Activated B cell treated with CpG ODN at 0.5 μM for 24 hours (primary cell): ENCODE measurements at regions not wholly inside any gene's neighbourhood (a gene's known extent, or its start where the extent isn't known, plus 50 kb on each side); places are given as distances from the start of the nearest gene placed in this dataset.

ENCODE experiments used
- ATAC-seq: fragments of 200-7000 bp; cut with Tn5 transposase; one replicate; pipeline ENCODE4 v1.10.0; 2021; ENCODE audit warnings: low read depth, mild to moderate bottlenecking, moderate library complexity
- CTCF ChIA-PET: fragments of 350-600 bp; sonication (Branson Sonifier 250); formaldehyde crosslinking; loops from one replicate; lab custom pipeline; 2021; ENCODE audit warnings: antibody characterized with exemption; lab: Charles Lee
- POLR2A ChIA-PET: fragments of 350-600 bp; sonication (Branson Sonifier 250); formaldehyde crosslinking; loops from one replicate; lab custom pipeline; 2021; ENCODE audit warnings: antibody characterized with exemption; lab: Charles Lee
- DNase-seq: peaks from one replicate; pipeline ENCODE4 v3.0.0; 2022
- H3K27ac Mint-ChIP-seq: one replicate; pipeline ENCODE4 v1.8.0; 2020; ENCODE audit warnings: mixed read lengths
- H3K27me3 Mint-ChIP-seq: one replicate; pipeline ENCODE4 v1.8.0; 2021; ENCODE audit warnings: mixed read lengths
- H3K36me3 Mint-ChIP-seq: one replicate; pipeline ENCODE4 v1.8.0; 2021; ENCODE audit warnings: low read depth, mixed read lengths
- H3K4me1 Mint-ChIP-seq: one replicate; pipeline ENCODE4 v1.8.0; 2021; ENCODE audit warnings: mixed read lengths
- H3K4me3 Mint-ChIP-seq: one replicate; pipeline ENCODE4 v1.8.0; 2020; ENCODE audit warnings: mild to moderate bottlenecking, mixed read lengths
- H3K9me3 Mint-ChIP-seq: one replicate; pipeline ENCODE4 v1.8.0; 2020; ENCODE audit warnings: mixed read lengths
- intact Hi-C: fragments of 100-400 bp; cut with micrococcal nuclease; formaldehyde crosslinking; loops from one replicate; pipeline ENCODE4 v1.15.1; 2024
- TF ChIP-seq, protein P1 (sequence below): fragments of 200-600 bp; IDR thresholded peaks from one replicate; pipeline ENCODE4 v1.8.0; 2022; ENCODE audit warnings: antibody characterized with exemption, mild to moderate bottlenecking

DNA sequence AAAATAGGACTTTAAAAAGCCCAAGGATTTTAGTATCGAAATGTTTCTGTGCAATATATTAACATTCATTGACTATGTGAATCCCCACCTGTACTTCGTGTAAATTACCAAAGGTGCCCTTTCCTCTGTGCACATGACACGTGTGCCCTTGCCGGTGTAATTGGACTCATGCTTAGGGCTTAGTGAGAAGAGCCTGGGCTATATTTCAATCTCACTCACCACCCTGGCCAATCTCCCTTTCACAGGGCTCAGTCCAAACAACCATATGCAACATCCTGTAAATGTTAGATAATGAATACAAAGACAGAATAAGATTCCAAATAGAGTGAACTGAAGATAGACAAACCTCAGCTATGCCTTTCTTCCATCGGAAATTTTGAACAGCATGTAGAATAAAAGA lies 564.3 kb downstream of the USP25 start:
- H3K4me1 Mint-ChIP-seq: no peaks in the 10 kb centered on the region
- no peak for DNase-seq
- POLR2A ChIA-PET: no interaction called here
- intact Hi-C loops: no loop called here
- ATAC-seq: no peak
- H3K27ac Mint-ChIP-seq: no peak overlapping the region
- TF ChIP-seq, protein P1, sequence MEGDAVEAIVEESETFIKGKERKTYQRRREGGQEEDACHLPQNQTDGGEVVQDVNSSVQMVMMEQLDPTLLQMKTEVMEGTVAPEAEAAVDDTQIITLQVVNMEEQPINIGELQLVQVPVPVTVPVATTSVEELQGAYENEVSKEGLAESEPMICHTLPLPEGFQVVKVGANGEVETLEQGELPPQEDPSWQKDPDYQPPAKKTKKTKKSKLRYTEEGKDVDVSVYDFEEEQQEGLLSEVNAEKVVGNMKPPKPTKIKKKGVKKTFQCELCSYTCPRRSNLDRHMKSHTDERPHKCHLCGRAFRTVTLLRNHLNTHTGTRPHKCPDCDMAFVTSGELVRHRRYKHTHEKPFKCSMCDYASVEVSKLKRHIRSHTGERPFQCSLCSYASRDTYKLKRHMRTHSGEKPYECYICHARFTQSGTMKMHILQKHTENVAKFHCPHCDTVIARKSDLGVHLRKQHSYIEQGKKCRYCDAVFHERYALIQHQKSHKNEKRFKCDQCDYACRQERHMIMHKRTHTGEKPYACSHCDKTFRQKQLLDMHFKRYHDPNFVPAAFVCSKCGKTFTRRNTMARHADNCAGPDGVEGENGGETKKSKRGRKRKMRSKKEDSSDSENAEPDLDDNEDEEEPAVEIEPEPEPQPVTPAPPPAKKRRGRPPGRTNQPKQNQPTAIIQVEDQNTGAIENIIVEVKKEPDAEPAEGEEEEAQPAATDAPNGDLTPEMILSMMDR: no peak
- no peak overlapping the region for H3K4me3 Mint-ChIP-seq
- no peaks in the 10 kb centered on the region for H3K36me3 Mint-ChIP-seq
- H3K9me3 Mint-ChIP-seq: no peaks in the 10 kb centered on the region
- no peaks in the 10 kb centered on the region for H3K27me3 Mint-ChIP-seq
- CTCF ChIA-PET: no interaction called here

DNA sequence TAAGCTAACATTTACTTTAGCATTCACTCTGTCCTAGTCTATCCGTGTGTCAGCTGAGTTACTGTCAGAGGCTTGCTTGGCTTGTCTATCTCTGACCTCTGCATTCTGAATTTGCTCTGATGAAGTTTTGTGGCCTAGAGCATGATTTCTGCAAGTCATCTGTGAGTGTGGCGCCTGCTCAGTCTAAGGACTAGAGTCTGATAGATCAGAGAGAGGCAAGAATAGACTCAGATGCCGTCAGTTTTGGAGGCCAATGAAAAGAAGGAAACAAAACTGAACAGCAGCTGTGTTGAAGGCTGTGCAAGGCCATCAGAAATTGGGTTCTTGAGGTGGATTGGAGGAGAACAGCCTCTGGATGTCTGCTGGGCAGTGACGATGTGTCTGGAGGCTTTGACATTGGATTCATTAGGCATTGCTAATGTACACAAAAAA lies 573.1 kb downstream of the USP25 start:
- no peak for ATAC-seq
- intact Hi-C loops: no loop called here
- POLR2A ChIA-PET: no interaction called here

DNA sequence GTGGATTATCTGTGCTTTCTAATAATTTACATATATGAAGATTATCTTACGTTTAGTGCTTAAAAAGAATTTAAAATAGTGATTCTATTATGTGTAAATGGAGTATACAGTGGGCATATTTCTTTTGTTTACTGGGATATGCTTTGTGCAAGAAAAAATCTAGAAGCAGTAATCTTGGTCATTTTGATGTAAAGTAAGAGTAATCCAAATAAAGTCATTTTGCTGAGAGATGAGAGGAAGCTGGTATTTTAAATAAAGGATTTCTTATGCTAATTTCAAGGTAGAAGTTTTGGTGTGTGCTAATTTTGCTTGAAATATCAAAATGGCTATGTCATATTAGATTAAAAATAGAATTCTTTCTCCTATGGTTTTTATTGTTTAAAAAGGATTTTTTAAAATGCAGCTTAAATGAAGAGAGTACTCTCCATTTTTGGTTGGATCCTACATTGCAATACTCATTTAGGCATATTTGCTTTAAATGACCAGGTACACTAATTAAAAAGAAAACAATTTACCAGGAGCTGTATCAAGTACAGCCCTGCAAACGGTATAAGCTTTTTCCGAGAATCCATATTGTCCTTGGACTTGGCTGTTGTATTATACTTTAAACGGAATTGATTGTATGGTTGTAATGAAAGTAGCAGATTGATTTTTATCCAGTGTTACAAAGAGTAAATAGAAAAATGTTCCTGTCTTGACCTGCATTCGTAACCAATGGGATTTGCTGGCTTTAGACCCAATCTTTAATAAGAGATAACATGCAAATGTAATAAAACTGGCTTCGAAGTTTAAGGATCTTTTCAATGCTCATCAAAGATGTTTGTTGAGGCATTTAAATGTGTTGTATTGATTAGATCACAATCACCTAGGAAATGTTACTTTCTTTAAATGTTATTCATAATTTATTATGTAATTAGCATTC lies 574.7 kb downstream of the USP25 start:
- Mint-ChIP-seq H3K27me3 (no peaks in the 10 kb centered on the region), H3K36me3 (no peaks in the 10 kb centered on the region), H3K4me1 (no peaks in the 10 kb centered on the region), H3K4me3 (no peak overlapping the region), H3K27ac (no peak overlapping the region), H3K9me3 (no peaks in the 10 kb centered on the region)
- no peak for ATAC-seq
- no peak for DNase-seq
- intact Hi-C loops: no loop called here
- ChIA-PET POLR2A (no interaction called here), CTCF (no interaction called here)
- TF ChIP-seq, protein P1: no peak

More for the DNA sequence above, 573.1 kb downstream of the USP25 start:
- Mint-ChIP-seq H3K4me1 (no peaks in the 10 kb centered on the region), H3K36me3 (no peaks in the 10 kb centered on the region), H3K4me3 (no peak overlapping the region), H3K9me3 (no peaks in the 10 kb centered on the region), H3K27me3 (no peaks in the 10 kb centered on the region), H3K27ac (no peak overlapping the region)
- TF ChIP-seq, protein P1: no peak
- CTCF ChIA-PET: no interaction called here
- no peak for DNase-seq

DNA sequence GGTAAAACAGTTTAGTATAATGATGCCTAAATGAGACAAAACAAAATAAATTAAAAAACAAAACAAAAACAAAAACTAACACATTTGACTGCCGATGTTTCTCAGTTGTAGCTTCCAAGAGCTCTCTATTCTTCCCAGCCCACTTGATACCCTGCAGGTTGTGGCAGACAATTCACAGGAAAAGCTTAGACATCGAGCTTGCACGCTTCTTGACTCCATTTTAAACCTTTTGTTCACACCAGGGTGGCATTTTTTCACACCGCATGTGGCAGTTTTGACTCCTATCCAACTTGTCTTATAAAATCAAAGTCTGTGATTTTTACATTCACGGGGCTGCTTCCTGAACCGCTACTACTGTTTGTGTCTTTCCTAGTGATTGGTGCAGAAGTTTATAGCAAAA lies 575.9 kb downstream of the USP25 start:
- no peaks in the 10 kb centered on the region for H3K27me3 Mint-ChIP-seq
- TF ChIP-seq, protein P1: no peak
- ChIA-PET CTCF (no interaction called here), POLR2A (no interaction called here)
- H3K4me3 Mint-ChIP-seq: no peak overlapping the region
- ATAC-seq: no peak
- H3K36me3 Mint-ChIP-seq: no peaks in the 10 kb centered on the region
- intact Hi-C loops: no loop called here
- no peaks in the 10 kb centered on the region for H3K4me1 Mint-ChIP-seq
- H3K9me3 Mint-ChIP-seq: no peaks in the 10 kb centered on the region
- no peak overlapping the region for H3K27ac Mint-ChIP-seq
- no peak for DNase-seq

DNA sequence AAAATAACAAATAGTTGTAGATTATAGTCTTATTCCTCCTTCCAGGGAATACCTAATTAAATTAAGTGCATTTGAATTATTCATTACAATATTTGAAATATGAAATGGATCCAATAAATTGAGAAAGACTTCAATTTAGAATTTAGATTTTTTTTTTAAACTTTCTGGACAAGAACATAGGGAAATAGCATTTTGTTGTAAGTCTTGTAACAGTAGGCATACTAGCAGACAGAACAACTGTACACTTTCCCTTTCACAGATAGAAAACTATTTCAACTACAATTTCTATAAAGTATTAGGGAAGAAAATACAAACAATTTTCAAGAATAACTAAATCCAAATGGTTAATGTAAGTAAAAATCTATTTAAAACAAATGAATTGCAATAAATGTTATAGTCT lies 577.5 kb downstream of the USP25 start:
- ChIA-PET POLR2A (no interaction called here), CTCF (no interaction called here)
- TF ChIP-seq, protein P1: no peak
- no peaks in the 10 kb centered on the region for H3K27me3 Mint-ChIP-seq
- H3K36me3 Mint-ChIP-seq: no peaks in the 10 kb centered on the region
- no peak overlapping the region for H3K4me3 Mint-ChIP-seq
- intact Hi-C loops: no loop called here
- H3K4me1 Mint-ChIP-seq: no peaks in the 10 kb centered on the region
- DNase-seq (no peak), ATAC-seq (no peak)
- H3K27ac Mint-ChIP-seq: no peak overlapping the region
- no peaks in the 10 kb centered on the region for H3K9me3 Mint-ChIP-seq
